ENCODE measurements at regions not wholly inside any gene's neighbourhood (a gene's known extent, or its start where the extent isn't known, plus 50 kb on each side); places are given as distances from the start of the nearest gene placed in this dataset.

GRCh38 chr13:56039992-56040391 lies 1100.7 kb upstream of the PRR20A start:
- BruUV-seq (replicated peaks) = no TSS peak
- TF ChIP-seq JUN (IDR thresholded peaks at IDR 0.05; ENCODE audit: borderline replicate concordance, insufficient read depth, insufficient read length, low read depth) (no peak), MAX (IDR thresholded peaks at IDR 0.05; ENCODE audit: insufficient read depth, insufficient read length) (no peak), CTCF (IDR thresholded peaks at IDR 0.05; ENCODE audit: extremely low read depth in 1 of 2, insufficient read depth in 1 of 2, low read depth in 1 of 2, low read length in 2 of 2) (no peak), FOS (IDR thresholded peaks at IDR 0.05; ENCODE audit: borderline replicate concordance, insufficient read depth, low read length) (no peak), GATA2 (IDR thresholded peaks at IDR 0.05; ENCODE audit: insufficient read depth, insufficient read length, low read depth, low read length) (no peak), POLR2AphosphoS5 (IDR thresholded peaks at IDR 0.05; ENCODE audit: insufficient read depth, low read depth, low read length) (no peak), EZH2 (IDR thresholded peaks at IDR 0.05; ENCODE audit: borderline replicate concordance, low read depth, low read length, severe bottlenecking) (no peak), MYC (IDR thresholded peaks at IDR 0.05; ENCODE audit: low read depth, low read length) (no peak)
- H2AFZ ChIP-seq (ENCODE audit: low read depth, low read length) = no peak overlapping the region
- no peak overlapping the region for H3K27ac ChIP-seq (ENCODE audit: insufficient read depth, low read depth, low read length)
- DNase-seq (ENCODE audit: low read depth, low spot score) = no peak
- no peaks in the 10 kb centered on the region for H3K9me1 ChIP-seq (replicated peaks; ENCODE audit: control insufficient read depth, extremely low read depth, insufficient read depth, low read length)
- POLR2A ChIA-PET = no interaction called here
- H3K36me3 ChIP-seq (ENCODE audit: control insufficient read depth in 2 of 2, extremely low read depth in 1 of 2, insufficient read depth in 2 of 2, low read length in 2 of 2) = no peaks in the 10 kb centered on the region
- no peak overlapping the region for H3K4me2 ChIP-seq (ENCODE audit: insufficient read depth, low read length)
- H3K4me3 ChIP-seq (replicated peaks in 1 of 3; ENCODE audit: insufficient read depth in 1 of 3, low read depth in 1 of 3, low read length in 3 of 3) = no peak overlapping the region
- dilution Hi-C loops (cut with MboI; ENCODE audit: extremely low pct_ligation_motif_present, low sequenced_read_pairs) = no loop called here
- no peaks in the 10 kb centered on the region for H3K4me1 ChIP-seq (ENCODE audit: control insufficient read depth, extremely low read depth, insufficient read depth, low read length)
- CTCF ChIA-PET = no interaction called here
- H3K9me3 ChIP-seq (replicated peaks; ENCODE audit: control insufficient read depth, insufficient read depth, low read length) = no peaks in the 10 kb centered on the region
- no peaks in the 10 kb centered on the region for H3K79me2 ChIP-seq (ENCODE audit: control insufficient read depth, insufficient read depth, low read length)
- H3K9ac ChIP-seq (replicated peaks; ENCODE audit: extremely low read depth, insufficient read depth, low read length) = no peak overlapping the region
- intact Hi-C loops (cut with micrococcal nuclease) = no loop called here
- FAIRE-seq = no peak
- H3K27me3 ChIP-seq (ENCODE audit: control insufficient read depth in 2 of 2, insufficient read depth in 2 of 2, low read length in 2 of 2) = no peaks in the 10 kb centered on the region
- H4K20me1 ChIP-seq (replicated peaks; ENCODE audit: control insufficient read depth, extremely low read depth, insufficient read depth, low read length) = no peaks in the 10 kb centered on the region
